ENCODE measurements at regions not wholly inside any gene's neighbourhood (a gene's known extent, or its start where the extent isn't known, plus 50 kb on each side); places are given as distances from the start of the nearest gene placed in this dataset.

GRCh38 chr5:15170173-15170572 is 298.6 kb upstream of the ANKH start:
- no peak for TF ChIP-seq CTCF (IDR thresholded peaks at IDR 0.05)

GRCh38 chr5:15168358-15168757 is 296.8 kb upstream of the ANKH start:
- TF ChIP-seq CTCF (IDR thresholded peaks at IDR 0.05): no peak

GRCh38 chr5:15160091-15160490 is 288.5 kb upstream of the ANKH start:
- TF ChIP-seq CTCF (IDR thresholded peaks at IDR 0.05): no peak

GRCh38 chr5:15159606-15160005 is 288.0 kb upstream of the ANKH start:
- TF ChIP-seq CTCF (IDR thresholded peaks at IDR 0.05): no peak

- TF ChIP-seq CTCF (IDR thresholded peaks at IDR 0.05): no peak
Measured at GRCh38 chr5:15142458-15142857, 270.9 kb upstream of the ANKH start.

- TF ChIP-seq CTCF (IDR thresholded peaks at IDR 0.05): no peak
Measured at GRCh38 chr5:15137414-15137813, 265.8 kb upstream of the ANKH start.

GRCh38 chr5:15135661-15136060 is 264.1 kb upstream of the ANKH start:
- TF ChIP-seq CTCF (IDR thresholded peaks at IDR 0.05): no peak

- TF ChIP-seq CTCF (IDR thresholded peaks at IDR 0.05): no peak
Measured at GRCh38 chr5:15133456-15133965, 261.9 kb upstream of the ANKH start.

Measured in LNCAP (cell line).